NCI-H2196 (cell line): ENCODE measurements at regions not wholly inside any gene's neighbourhood (a gene's known extent, or its start where the extent isn't known, plus 50 kb on each side); places are given as distances from the start of the nearest gene placed in this dataset.
A peak's percentile ranks its signal among the peaks of the same experiment; 100 is the strongest.

Experiments used
- DNase-seq: peaks from one replicate; lab custom pipeline; 2025; ENCODE audit not compliant: unreplicated experiment; lab: John Stamatoyannopoulos, UW

- DNase-seq, result no peak
Observed at GRCh38 chr9:93900971-93901861, 53.9 kb downstream of the BARX1 start.

GRCh38 chr9:93900436-93900819 lies 54.7 kb downstream of the BARX1 start:
- DNase-seq, result no peak

- no peak for DNase-seq
Observed at GRCh38 chr9:93899609-93900435, 55.3 kb downstream of the BARX1 start.

- no peak for DNase-seq
Observed at GRCh38 chr9:93898502-93899426, 56.4 kb downstream of the BARX1 start.

GRCh38 chr9:93898026-93898425 lies 57.1 kb downstream of the BARX1 start:
- DNase-seq, result no peak

GRCh38 chr9:93897075-93897970 lies 57.8 kb downstream of the BARX1 start:
- no peak for DNase-seq

DNA sequence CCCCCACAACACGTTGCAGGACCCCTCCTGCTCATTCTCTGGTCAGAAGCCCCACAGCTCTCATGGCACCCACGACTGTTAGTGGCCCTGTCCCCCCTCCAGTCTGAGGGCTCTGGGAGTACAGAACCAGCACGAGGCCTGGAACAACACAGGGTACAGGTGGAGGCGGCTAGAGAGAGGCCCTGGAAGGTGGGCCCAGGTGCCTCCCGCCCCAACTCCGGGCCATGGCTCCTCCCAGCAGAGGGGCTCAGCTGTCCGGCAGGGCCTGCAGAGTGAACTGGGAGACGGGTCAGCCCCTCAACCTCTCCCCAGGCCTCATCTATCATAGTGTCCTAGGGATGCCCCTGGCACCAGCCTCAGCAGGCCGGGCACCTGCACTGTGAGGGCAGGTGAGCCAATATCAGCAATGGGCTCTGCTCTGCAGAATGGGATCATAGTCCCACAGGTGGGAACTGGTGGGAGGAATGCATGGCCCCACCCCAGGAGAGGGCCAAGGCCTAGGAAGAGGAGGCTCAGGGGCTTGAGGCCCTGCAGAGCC lies 58.6 kb downstream of the BARX1 start:
- no peak for DNase-seq

GRCh38 chr9:93896093-93896492 lies 59.1 kb downstream of the BARX1 start:
- no peak for DNase-seq

DNA sequence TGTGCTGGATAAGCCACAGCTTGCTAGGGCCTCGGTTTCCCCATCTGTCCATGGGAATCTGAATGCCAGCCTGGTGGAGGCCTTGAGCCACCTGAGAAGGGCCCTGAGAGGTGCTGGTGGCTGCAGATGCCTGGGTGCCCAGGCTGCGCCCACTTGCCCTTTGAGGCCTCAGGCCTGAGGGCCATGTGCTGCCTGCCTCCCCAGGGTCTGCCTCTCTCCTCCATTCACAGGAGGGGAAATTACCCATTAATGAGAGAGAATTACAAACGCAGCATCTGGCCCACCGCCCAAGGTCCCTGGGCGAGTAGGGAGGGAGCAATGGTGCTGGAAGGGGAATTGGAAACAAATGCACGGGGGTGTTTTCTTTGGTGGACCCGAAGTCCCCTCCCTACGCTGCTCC lies 59.6 kb downstream of the BARX1 start:
- DNase-seq, result no peak

DNA sequence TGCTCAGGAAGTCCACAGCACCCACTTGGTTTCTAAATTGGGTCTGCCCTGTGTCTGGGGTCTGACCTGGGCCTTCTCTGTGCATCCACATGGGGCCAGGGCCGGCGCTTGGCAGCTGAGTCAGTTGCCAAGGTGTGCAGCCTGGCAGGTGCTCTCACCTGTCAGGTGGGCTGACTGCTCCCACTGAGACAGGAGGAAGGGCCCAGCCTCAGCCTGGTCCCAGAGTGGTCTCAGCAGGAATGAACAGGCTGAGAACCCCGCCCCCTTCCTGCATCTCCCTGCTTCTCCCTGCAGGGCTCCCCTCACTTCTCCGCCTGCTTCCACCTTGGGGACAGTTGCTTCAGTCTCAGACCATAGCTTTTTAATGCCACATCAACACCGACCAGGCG lies 60.5 kb downstream of the BARX1 start:
- DNase-seq, result no peak

DNA sequence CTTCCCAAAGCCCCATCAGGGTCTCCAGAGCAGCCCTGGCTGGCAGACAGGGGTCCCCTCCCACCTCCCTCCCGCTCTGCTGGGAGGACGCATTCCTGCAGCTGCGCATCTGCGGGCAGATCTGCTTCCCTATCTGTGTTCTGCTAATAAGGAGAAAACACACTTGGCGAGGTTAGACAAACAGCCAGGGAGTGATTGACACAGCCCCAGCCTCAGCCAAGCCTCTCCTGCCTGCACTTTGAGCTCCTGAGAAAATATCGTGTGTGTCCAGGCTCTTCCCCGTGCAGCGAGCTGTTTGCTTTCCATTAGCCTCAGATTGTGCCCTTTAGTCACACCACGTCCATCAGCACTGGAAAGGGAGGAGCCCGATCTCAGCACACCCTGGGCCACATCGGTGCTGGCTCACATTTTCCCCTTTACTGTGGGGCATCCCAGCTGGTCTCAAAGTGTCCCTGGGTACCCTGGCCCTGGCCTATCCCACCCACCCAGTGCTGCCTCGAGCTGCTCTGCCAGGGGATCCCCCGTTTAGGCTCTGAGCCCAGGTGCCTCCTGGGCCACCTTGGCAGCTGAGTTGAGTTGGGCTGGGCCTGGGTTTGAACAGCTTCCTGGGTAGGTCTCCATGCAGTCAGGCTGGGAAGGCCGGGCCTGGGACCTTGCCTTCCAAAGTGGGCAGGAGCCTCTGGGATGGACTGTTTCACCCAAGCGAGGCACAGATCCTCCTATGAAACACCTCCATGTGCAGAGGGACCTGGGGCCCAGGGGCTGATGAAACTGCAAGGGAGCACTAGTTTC lies 61.1 kb downstream of the BARX1 start:
- peak; percentile 23 for DNase-seq

DNA sequence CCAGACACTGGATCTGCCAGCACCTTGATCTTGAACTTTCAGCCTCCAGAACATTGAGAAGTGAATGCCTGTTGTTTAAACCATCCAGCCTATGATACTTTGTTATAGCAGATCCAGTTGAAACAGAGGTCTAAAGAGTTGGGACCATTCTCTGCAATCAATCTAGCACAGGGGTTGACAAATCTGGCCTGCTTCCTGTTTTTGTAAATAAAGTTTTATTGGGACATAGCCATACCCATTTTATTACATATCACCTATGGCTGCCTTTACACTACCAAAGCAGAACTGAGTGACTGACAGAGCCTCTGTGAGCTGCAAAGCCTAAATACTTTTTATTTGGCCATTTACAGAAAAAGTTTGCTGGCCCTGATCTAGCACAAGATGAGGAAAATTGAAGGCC lies 62.0 kb downstream of the BARX1 start:
- DNase-seq, result no peak

GRCh38 chr9:93892748-93893147 lies 62.4 kb downstream of the BARX1 start:
- no peak for DNase-seq

- DNase-seq, result no peak
Observed at GRCh38 chr9:93891549-93892310, 63.4 kb downstream of the BARX1 start.

DNA sequence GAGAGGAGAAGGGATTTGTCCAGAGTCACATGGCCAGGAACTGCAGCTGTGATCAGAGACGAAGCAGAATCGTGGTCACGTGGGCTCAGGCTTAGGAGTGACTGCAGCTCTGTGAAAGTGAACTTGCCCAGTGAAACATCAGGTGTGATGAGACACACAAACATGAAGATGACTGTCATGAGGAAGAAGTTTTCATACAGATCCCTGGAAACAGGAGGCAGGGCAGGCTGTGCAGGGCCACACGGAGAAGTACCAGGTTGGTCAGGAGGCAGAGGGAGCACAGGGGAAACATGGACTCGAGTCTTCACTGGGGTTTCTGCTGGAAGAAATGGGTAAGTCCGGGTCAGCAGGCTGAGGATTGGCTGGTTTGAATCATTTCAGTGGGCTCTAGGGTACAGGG lies 64.1 kb downstream of the BARX1 start:
- DNase-seq, result no peak

DNA sequence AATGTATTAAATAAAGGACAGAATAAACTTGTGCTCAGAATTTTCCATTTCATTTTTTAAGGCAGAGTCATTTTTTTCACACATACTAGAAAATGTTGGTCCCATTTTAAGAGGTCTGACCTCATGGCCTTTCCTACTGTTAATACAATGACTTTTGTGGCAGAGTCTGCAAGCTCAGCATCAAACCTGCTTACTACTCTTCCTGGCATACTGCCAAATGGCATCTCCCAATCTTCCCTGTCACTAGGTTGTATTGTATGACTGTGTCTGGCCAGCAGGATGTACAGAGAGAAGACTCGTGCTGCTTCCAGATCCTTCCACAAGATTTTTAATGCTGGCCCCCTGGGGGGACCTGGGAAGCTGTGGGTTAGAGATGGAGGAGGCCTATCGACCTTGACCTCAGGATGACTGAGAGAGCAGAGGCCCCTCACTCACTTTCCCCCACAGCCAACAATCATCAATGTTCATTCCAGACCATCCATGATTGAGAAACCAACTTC lies 64.7 kb downstream of the BARX1 start:
- DNase-seq, result peak; percentile 25

DNA sequence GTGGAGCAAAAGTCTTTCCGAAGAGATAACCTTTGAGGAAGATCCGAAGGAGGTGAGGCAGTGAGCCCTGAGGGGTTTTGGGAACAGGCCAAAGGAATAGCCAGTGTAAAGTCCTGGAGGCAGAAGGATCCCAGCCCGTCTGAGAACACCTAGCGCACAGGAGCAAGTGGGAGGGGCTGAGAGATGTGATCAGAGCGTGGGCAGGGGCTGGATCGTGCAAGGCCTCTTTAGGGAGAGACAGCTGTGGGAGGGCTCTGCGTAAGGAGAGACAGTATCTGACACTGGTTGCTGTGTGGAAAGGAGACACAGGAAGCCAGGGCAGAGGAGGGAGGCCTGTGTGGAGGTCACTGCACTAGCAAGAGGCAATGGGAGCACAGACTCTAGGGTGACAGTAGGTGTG lies 68.2 kb downstream of the BARX1 start:
- DNase-seq, result no peak

DNA sequence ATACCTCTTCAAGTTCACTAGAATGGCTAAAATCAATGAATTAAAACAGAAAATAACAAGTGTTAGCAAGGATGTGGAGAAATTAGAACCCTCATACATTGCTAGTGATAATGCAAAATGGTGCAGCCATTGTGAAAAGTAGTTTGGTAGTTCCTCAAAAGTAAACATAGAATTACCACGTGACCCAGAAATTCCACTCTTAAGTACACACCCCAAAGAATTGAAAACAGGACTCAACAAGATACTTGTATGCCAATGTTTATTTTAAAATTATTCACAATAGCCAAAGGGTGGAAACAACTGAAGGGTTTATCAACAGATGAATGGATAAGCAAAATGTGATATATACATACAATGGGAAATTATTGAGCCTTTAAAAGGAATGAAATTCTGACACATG lies 70.3 kb downstream of the BARX1 start:
- DNase-seq, result no peak
